Vagina (tissue), 2 donors: ENCODE measurements at regions not wholly inside any gene's neighbourhood (a gene's known extent, or its start where the extent isn't known, plus 50 kb on each side); places are given as distances from the start of the nearest gene placed in this dataset.

Experiments used
- DNase-seq, 2 donors: peaks; one replicate each; pipeline ENCODE4 v3.0.0-alpha.2; 2017; ENCODE audit errors: extremely low spot score in 2 of 2
- H3K27ac ChIP-seq: fragments of 200-600 bp; sonication (generic); one replicate; pipeline ENCODE4 v1.5.1; 2019
- H3K27me3 ChIP-seq: fragments of 200-600 bp; sonication (generic); one replicate; pipeline ENCODE4 v1.5.1; 2019
- H3K36me3 ChIP-seq, 2 donors: fragments of 200-600 bp; sonication (generic); one replicate each; pipeline ENCODE4 v1.5.1; 2017 to 2019
- H3K4me1 ChIP-seq: fragments of 200-600 bp; sonication (generic); one replicate; pipeline ENCODE4 v1.5.1; 2019
- H3K4me3 ChIP-seq, 2 donors: fragments of 200-600 bp; sonication (generic); 1 replicate in 1 of 2; 2 replicates in 1 of 2; pipeline ENCODE4 v1.5.1; 2016 to 2019
- H3K9me3 ChIP-seq: fragments of 200-600 bp; sonication (generic); one replicate; pipeline ENCODE4 v1.5.1; 2019
- CTCF ChIP-seq, 3 experiments: fragments of 450-650 bp in 2 of 3; fragments of 200-600 bp in 1 of 3; sonication (generic) in 1 of 3; IDR thresholded peaks; one replicate each; pipeline ENCODE4 v1.5.1; 2017 to 2019; ENCODE audit warnings: antibody characterized with exemption in 3 of 3, mild to moderate bottlenecking in 2 of 3, moderate library complexity in 2 of 3
- POLR2A ChIP-seq, 2 donors: fragments of 450-650 bp; IDR thresholded peaks; one replicate each; pipeline ENCODE4 v1.6.1; 2017; ENCODE audit warnings: antibody characterized with exemption in 2 of 2, mild to moderate bottlenecking in 2 of 2, moderate library complexity in 2 of 2
- POLR2AphosphoS5 ChIP-seq, 2 donors: sonication (generic); formaldehyde crosslinking; IDR thresholded peaks; one replicate each; pipeline ENCODE4 v1.9.0; 2017; ENCODE audit warnings: antibody characterized with exemption in 2 of 2, mild to moderate bottlenecking in 2 of 2, low read depth in 1 of 2; ENCODE audit not compliant: insufficient read depth in 1 of 2
- intact Hi-C: fragments of 100-400 bp; cut with DNase I; formaldehyde crosslinking; loops from one replicate; pipeline ENCODE4 v1.15.1; 2023

- Histone ChIP-seq H3K36me3 (no peaks in the 10 kb centered on the region), H3K27ac (no peak overlapping the region), H3K4me1 (no peaks in the 10 kb centered on the region), H3K9me3 (no peaks in the 10 kb centered on the region), H3K4me3 (no peak overlapping the region), H3K27me3 (no peaks in the 10 kb centered on the region)
- no peak for TF ChIP-seq POLR2A (IDR thresholded peaks at IDR 0.05)
- no peak for TF ChIP-seq POLR2AphosphoS5 (IDR thresholded peaks at IDR 0.05; ENCODE audit: insufficient read depth in 1 of 2, low read depth in 1 of 2)
- no peak for TF ChIP-seq CTCF (IDR thresholded peaks at IDR 0.05)
- intact Hi-C loops = no loop called here
- DNase-seq = no peak
Observed at GRCh38 chr7:92997719-92998118, 120.1 kb downstream of the SAMD9 start.

- Histone ChIP-seq H3K4me3 (no peak overlapping the region), H3K27ac (no peak overlapping the region), H3K4me1 (no peaks in the 10 kb centered on the region), H3K36me3 (no peaks in the 10 kb centered on the region), H3K27me3 (no peaks in the 10 kb centered on the region), H3K9me3 (no peaks in the 10 kb centered on the region)
- intact Hi-C loops = no loop called here
- TF ChIP-seq POLR2A (IDR thresholded peaks at IDR 0.05) = no peak
- no peak for TF ChIP-seq CTCF (IDR thresholded peaks at IDR 0.05)
- no peak for TF ChIP-seq POLR2AphosphoS5 (IDR thresholded peaks at IDR 0.05; ENCODE audit: insufficient read depth in 1 of 2, low read depth in 1 of 2)
- DNase-seq = no peak
Observed at GRCh38 chr7:92997152-92997551, 120.6 kb downstream of the SAMD9 start.

GRCh38 chr7:92994901-92995300 lies 122.9 kb downstream of the SAMD9 start:
- intact Hi-C loops = no loop called here
- H3K27me3 ChIP-seq = no peaks in the 10 kb centered on the region

GRCh38 chr7:92992932-92993331 lies 124.8 kb downstream of the SAMD9 start:
- no peaks in the 10 kb centered on the region for H3K9me3 ChIP-seq
- intact Hi-C loops = no loop called here
- no peak overlapping the region for H3K27ac ChIP-seq
- H3K36me3 ChIP-seq = no peaks in the 10 kb centered on the region
- TF ChIP-seq CTCF (IDR thresholded peaks at IDR 0.05) (no peak), POLR2A (IDR thresholded peaks at IDR 0.05) (no peak), POLR2AphosphoS5 (IDR thresholded peaks at IDR 0.05; ENCODE audit: insufficient read depth in 1 of 2, low read depth in 1 of 2) (no peak)
- no peaks in the 10 kb centered on the region for H3K27me3 ChIP-seq
- H3K4me1 ChIP-seq = no peaks in the 10 kb centered on the region
- H3K4me3 ChIP-seq = no peak overlapping the region
- DNase-seq = no peak

More at GRCh38 chr7:92994901-92995300, 122.9 kb downstream of the SAMD9 start:
- Histone ChIP-seq H3K9me3 (no peaks in the 10 kb centered on the region), H3K4me1 (no peaks in the 10 kb centered on the region), H3K27ac (no peak overlapping the region), H3K4me3 (no peak overlapping the region), H3K36me3 (no peaks in the 10 kb centered on the region)
- DNase-seq = no peak
- no peak for TF ChIP-seq POLR2A (IDR thresholded peaks at IDR 0.05)
- TF ChIP-seq CTCF (IDR thresholded peaks at IDR 0.05) = no peak
- no peak for TF ChIP-seq POLR2AphosphoS5 (IDR thresholded peaks at IDR 0.05; ENCODE audit: insufficient read depth in 1 of 2, low read depth in 1 of 2)

- H3K4me3 ChIP-seq = no peak overlapping the region
- TF ChIP-seq POLR2AphosphoS5 (IDR thresholded peaks at IDR 0.05; ENCODE audit: insufficient read depth in 1 of 2, low read depth in 1 of 2) (no peak), CTCF (IDR thresholded peaks at IDR 0.05) (no peak), POLR2A (IDR thresholded peaks at IDR 0.05) (no peak)
- no peaks in the 10 kb centered on the region for H3K36me3 ChIP-seq
- no peak overlapping the region for H3K27ac ChIP-seq
- no peaks in the 10 kb centered on the region for H3K4me1 ChIP-seq
- intact Hi-C loops = no loop called here
- no peak for DNase-seq
- no peaks in the 10 kb centered on the region for H3K9me3 ChIP-seq
- no peaks in the 10 kb centered on the region for H3K27me3 ChIP-seq
Observed at GRCh38 chr7:92992483-92992882, 125.3 kb downstream of the SAMD9 start.
